ENCODE measurements at regions not wholly inside any gene's neighbourhood (a gene's known extent, or its start where the extent isn't known, plus 50 kb on each side); places are given as distances from the start of the nearest gene placed in this dataset.
"Not testable (repeated sequence)": the region's sequence is repeated elsewhere in the genome, so short reads cannot be mapped to it uniquely, and the experiment has no call there.

GRCh38 chr9:38978734-38979133 is 258.8 kb upstream of the FAM240B start:
- H3K9me3 ChIP-seq (ENCODE audit: insufficient read depth, low read depth, low read length); H3K79me2 ChIP-seq (ENCODE audit: insufficient read depth, low read length); H3K4me1 Mint-ChIP-seq (ENCODE audit: low read depth, unreplicated experiment); H3K27ac Mint-ChIP-seq (ENCODE audit: unreplicated experiment); H3K4me3 ChIP-seq (ENCODE audit: insufficient read depth, low read depth, low read length); H3K4me3 Mint-ChIP-seq (ENCODE audit: unreplicated experiment); H3K9me3 Mint-ChIP-seq (ENCODE audit: unreplicated experiment); H3K27ac ChIP-seq (ENCODE audit: low read depth, low read length); H3K4me1 ChIP-seq (ENCODE audit: insufficient read depth, low read length); DNase-seq (ENCODE audit: low read depth); H2AFZ ChIP-seq (ENCODE audit: low read depth, low read length); H3K4me2 ChIP-seq (ENCODE audit: low read length); H3K36me3 ChIP-seq (ENCODE audit: insufficient read depth, low read length); H3K36me3 Mint-ChIP-seq (ENCODE audit: low read depth, unreplicated experiment); H3K27me3 Mint-ChIP-seq (ENCODE audit: low read depth, unreplicated experiment); H4K20me1 ChIP-seq (ENCODE audit: insufficient read depth, low read length); FAIRE-seq; H3K27me3 ChIP-seq (ENCODE audit: insufficient read depth, low read length); H3K9ac ChIP-seq (ENCODE audit: low read length): not testable (repeated sequence)

GRCh38 chr9:38969480-38969879 is 249.5 kb upstream of the FAM240B start:
- FAIRE-seq: not testable (repeated sequence)

GRCh38 chr9:38968651-38969374 is 248.9 kb upstream of the FAM240B start:
- H3K36me3 Mint-ChIP-seq (ENCODE audit: low read depth, unreplicated experiment); H3K9me3 Mint-ChIP-seq (ENCODE audit: unreplicated experiment); H3K9ac ChIP-seq (ENCODE audit: low read length); H3K79me2 ChIP-seq (ENCODE audit: insufficient read depth, low read length); H3K4me2 ChIP-seq (ENCODE audit: low read length); DNase-seq (ENCODE audit: low read depth); H3K4me3 Mint-ChIP-seq (ENCODE audit: unreplicated experiment); H2AFZ ChIP-seq (ENCODE audit: low read depth, low read length); H3K9me3 ChIP-seq (ENCODE audit: insufficient read depth, low read depth, low read length); H3K27me3 ChIP-seq (ENCODE audit: insufficient read depth, low read length); H3K27ac Mint-ChIP-seq (ENCODE audit: unreplicated experiment); FAIRE-seq; H3K27me3 Mint-ChIP-seq (ENCODE audit: low read depth, unreplicated experiment); H4K20me1 ChIP-seq (ENCODE audit: insufficient read depth, low read length); H3K27ac ChIP-seq (ENCODE audit: low read depth, low read length); H3K36me3 ChIP-seq (ENCODE audit: insufficient read depth, low read length); H3K4me3 ChIP-seq (ENCODE audit: insufficient read depth, low read depth, low read length); H3K4me1 Mint-ChIP-seq (ENCODE audit: low read depth, unreplicated experiment); H3K4me1 ChIP-seq (ENCODE audit: insufficient read depth, low read length): not testable (repeated sequence)

More at GRCh38 chr9:38969480-38969879, 249.5 kb upstream of the FAM240B start:
- not testable (repeated sequence) for H3K79me2 ChIP-seq (ENCODE audit: insufficient read depth, low read length); H3K4me1 Mint-ChIP-seq (ENCODE audit: low read depth, unreplicated experiment); H3K4me1 ChIP-seq (ENCODE audit: insufficient read depth, low read length); H3K27ac ChIP-seq (ENCODE audit: low read depth, low read length); H3K9ac ChIP-seq (ENCODE audit: low read length); H3K9me3 Mint-ChIP-seq (ENCODE audit: unreplicated experiment); H3K27me3 ChIP-seq (ENCODE audit: insufficient read depth, low read length); H4K20me1 ChIP-seq (ENCODE audit: insufficient read depth, low read length); H3K36me3 ChIP-seq (ENCODE audit: insufficient read depth, low read length); H3K27me3 Mint-ChIP-seq (ENCODE audit: low read depth, unreplicated experiment); H2AFZ ChIP-seq (ENCODE audit: low read depth, low read length); H3K36me3 Mint-ChIP-seq (ENCODE audit: low read depth, unreplicated experiment); H3K9me3 ChIP-seq (ENCODE audit: insufficient read depth, low read depth, low read length); H3K4me3 Mint-ChIP-seq (ENCODE audit: unreplicated experiment); DNase-seq (ENCODE audit: low read depth); H3K4me2 ChIP-seq (ENCODE audit: low read length); H3K4me3 ChIP-seq (ENCODE audit: insufficient read depth, low read depth, low read length); H3K27ac Mint-ChIP-seq (ENCODE audit: unreplicated experiment)

- DNase-seq (ENCODE audit: low read depth); FAIRE-seq; H3K4me1 ChIP-seq (ENCODE audit: insufficient read depth, low read length); H3K36me3 Mint-ChIP-seq (ENCODE audit: low read depth, unreplicated experiment); H3K9ac ChIP-seq (ENCODE audit: low read length); H3K27ac ChIP-seq (ENCODE audit: low read depth, low read length); H3K4me2 ChIP-seq (ENCODE audit: low read length); H3K27me3 Mint-ChIP-seq (ENCODE audit: low read depth, unreplicated experiment); H3K79me2 ChIP-seq (ENCODE audit: insufficient read depth, low read length); H3K9me3 ChIP-seq (ENCODE audit: insufficient read depth, low read depth, low read length); H3K4me3 ChIP-seq (ENCODE audit: insufficient read depth, low read depth, low read length); H3K27ac Mint-ChIP-seq (ENCODE audit: unreplicated experiment); H3K9me3 Mint-ChIP-seq (ENCODE audit: unreplicated experiment); H3K36me3 ChIP-seq (ENCODE audit: insufficient read depth, low read length); H3K4me1 Mint-ChIP-seq (ENCODE audit: low read depth, unreplicated experiment); H4K20me1 ChIP-seq (ENCODE audit: insufficient read depth, low read length); H3K4me3 Mint-ChIP-seq (ENCODE audit: unreplicated experiment); H2AFZ ChIP-seq (ENCODE audit: low read depth, low read length); H3K27me3 ChIP-seq (ENCODE audit: insufficient read depth, low read length): not testable (repeated sequence)
Measured at GRCh38 chr9:38967866-38968265, 247.9 kb upstream of the FAM240B start.

- not testable (repeated sequence) for H3K4me2 ChIP-seq (ENCODE audit: low read length); H3K27ac ChIP-seq (ENCODE audit: low read depth, low read length); H3K9ac ChIP-seq (ENCODE audit: low read length); H3K4me1 ChIP-seq (ENCODE audit: insufficient read depth, low read length); H3K27ac Mint-ChIP-seq (ENCODE audit: unreplicated experiment); H3K79me2 ChIP-seq (ENCODE audit: insufficient read depth, low read length); H3K27me3 Mint-ChIP-seq (ENCODE audit: low read depth, unreplicated experiment); H3K9me3 ChIP-seq (ENCODE audit: insufficient read depth, low read depth, low read length); H3K9me3 Mint-ChIP-seq (ENCODE audit: unreplicated experiment); H4K20me1 ChIP-seq (ENCODE audit: insufficient read depth, low read length); H3K36me3 ChIP-seq (ENCODE audit: insufficient read depth, low read length); H3K36me3 Mint-ChIP-seq (ENCODE audit: low read depth, unreplicated experiment); FAIRE-seq; H3K4me3 ChIP-seq (ENCODE audit: insufficient read depth, low read depth, low read length); H3K27me3 ChIP-seq (ENCODE audit: insufficient read depth, low read length); DNase-seq (ENCODE audit: low read depth); H2AFZ ChIP-seq (ENCODE audit: low read depth, low read length); H3K4me1 Mint-ChIP-seq (ENCODE audit: low read depth, unreplicated experiment); H3K4me3 Mint-ChIP-seq (ENCODE audit: unreplicated experiment)
Measured at GRCh38 chr9:38967285-38967684, 247.4 kb upstream of the FAM240B start.

- H3K9me3 ChIP-seq (ENCODE audit: insufficient read depth, low read depth, low read length); H3K4me1 Mint-ChIP-seq (ENCODE audit: low read depth, unreplicated experiment); H3K4me3 ChIP-seq (ENCODE audit: insufficient read depth, low read depth, low read length); H3K79me2 ChIP-seq (ENCODE audit: insufficient read depth, low read length); H3K27me3 ChIP-seq (ENCODE audit: insufficient read depth, low read length); H3K36me3 ChIP-seq (ENCODE audit: insufficient read depth, low read length); H4K20me1 ChIP-seq (ENCODE audit: insufficient read depth, low read length); H3K9ac ChIP-seq (ENCODE audit: low read length); H2AFZ ChIP-seq (ENCODE audit: low read depth, low read length); H3K4me1 ChIP-seq (ENCODE audit: insufficient read depth, low read length); FAIRE-seq; H3K4me3 Mint-ChIP-seq (ENCODE audit: unreplicated experiment); H3K27ac Mint-ChIP-seq (ENCODE audit: unreplicated experiment); H3K27ac ChIP-seq (ENCODE audit: low read depth, low read length); H3K4me2 ChIP-seq (ENCODE audit: low read length); H3K27me3 Mint-ChIP-seq (ENCODE audit: low read depth, unreplicated experiment); H3K9me3 Mint-ChIP-seq (ENCODE audit: unreplicated experiment); H3K36me3 Mint-ChIP-seq (ENCODE audit: low read depth, unreplicated experiment); DNase-seq (ENCODE audit: low read depth): not testable (repeated sequence)
Measured at GRCh38 chr9:38959812-38960211, 239.9 kb upstream of the FAM240B start.
